K562 (cell line): ENCODE measurements at regions not wholly inside any gene's neighbourhood (a gene's known extent, or its start where the extent isn't known, plus 50 kb on each side); places are given as distances from the start of the nearest gene placed in this dataset.

Experiments
- ATAC-seq: fragments of 200-7000 bp; cut with Tn5 transposase; 3 replicates; pipeline ENCODE4 v1.9.1; 2020; ENCODE audit warnings: moderate library complexity
- BruUV-seq: library from RNA; stranded (reverse); fragments of 400-500 nt; replicated peaks from 2 replicates; lab custom pipeline; 2021; lab: Mats Ljungman, UMichigan
- CTCF ChIA-PET: fragments of 300-600 bp; formaldehyde crosslinking; extraction: SDS; loops from one replicate; lab custom pipeline; 2021; ENCODE audit warnings: low intra/inter-chr PET ratio; lab: Yijun Ruan, JAX
- POLR2A ChIA-PET: fragments of 300-600, 350-650 bp; sonication (Branson Sonifier 250); formaldehyde crosslinking; extraction: SDS; loops from one replicate; lab custom pipeline; 2021; ENCODE audit warnings: antibody characterized with exemption, inconsistent platforms; lab: Yijun Ruan, JAX
- DNase-seq, 4 experiments: peaks; one replicate each; pipeline versions ENCODE4 v3.0.0 to v3.0.0-alpha.2; 2011 to 2018; ENCODE audit warnings: low spot score in 3 of 4, mixed read lengths in 3 of 4; ENCODE audit errors: extremely low read depth in 1 of 4
- FAIRE-seq: peaks from 2 replicates; lab custom pipeline; 2011; peaks lifted over from hg19 to GRCh38; lab: Jason Lieb, UNC
- H2AFZ ChIP-seq: 2 replicates; pipeline ENCODE4 v1.6.0; 2011; ENCODE audit warnings: low read depth, low read length, control low read depth, inconsistent platforms
- H3K27ac ChIP-seq: fragments of 200-600 bp; 3 replicates; pipeline ENCODE4 v1.8.0; 2011; ENCODE audit warnings: low read depth, mild to moderate bottlenecking, control low read depth, inconsistent platforms, low read length, moderate library complexity, mixed read lengths; ENCODE audit errors: extremely low read depth
- H3K27me3 ChIP-seq, 2 experiments: fragments of 300-600 bp in 1 of 2; 2 replicates in 1 of 2; 3 replicates in 1 of 2; pipeline versions ENCODE4 v1.6.0 to v1.8.0; 2011; ENCODE audit warnings: inconsistent platforms in 2 of 2, low read length in 2 of 2, mild to moderate bottlenecking in 1 of 2, mixed read lengths in 1 of 2, moderate library complexity in 1 of 2; ENCODE audit not compliant: control insufficient read depth in 2 of 2, insufficient read depth in 2 of 2
- H3K36me3 ChIP-seq: fragments of 300-600 bp; 3 replicates; pipeline ENCODE4 v1.8.0; 2011; ENCODE audit warnings: mild to moderate bottlenecking, low read length, inconsistent platforms; ENCODE audit not compliant: control insufficient read depth, insufficient read depth
- H3K4me1 ChIP-seq, 2 experiments: fragments of 200-600 bp in 1 of 2; replicated peaks in 1 of 2; 2 replicates in 1 of 2; 3 replicates in 1 of 2; pipeline versions ENCODE4 v1.5.1 to v1.8.0; 2011; ENCODE audit warnings: inconsistent platforms in 2 of 2, low read length in 2 of 2, mild to moderate bottlenecking in 1 of 2, mixed read lengths in 1 of 2, moderate library complexity in 1 of 2; ENCODE audit not compliant: control insufficient read depth in 2 of 2, insufficient read depth in 2 of 2
- H3K4me2 ChIP-seq: 2 replicates; pipeline ENCODE4 v1.6.1; 2011; ENCODE audit warnings: low read length, control low read depth, inconsistent platforms, mixed read lengths; ENCODE audit not compliant: insufficient read depth
- H3K4me3 ChIP-seq: fragments of 200-600 bp; sonication (generic), shearing (Covaris generic); 2 replicates; pipeline ENCODE4 v1.5.1; 2016; ENCODE audit warnings: control low read depth, inconsistent platforms
- H3K79me2 ChIP-seq: fragments of 200-600 bp; 3 replicates; pipeline ENCODE4 v1.8.0; 2011; ENCODE audit warnings: low read length, inconsistent platforms; ENCODE audit not compliant: control insufficient read depth, insufficient read depth
- H3K9ac ChIP-seq, 2 experiments: 2 replicates each; pipeline versions ENCODE4 v1.6.0 to v1.6.1; 2011; ENCODE audit warnings: low read depth in 2 of 2, low read length in 2 of 2, control low read depth in 1 of 2, inconsistent platforms in 1 of 2, mild to moderate bottlenecking in 1 of 2, mixed read lengths in 1 of 2; ENCODE audit not compliant: insufficient read depth in 1 of 2
- H3K9me1 ChIP-seq: one replicate; pipeline ENCODE4 v1.6.0; 2011; ENCODE audit warnings: inconsistent platforms, mild to moderate bottlenecking, low read length, moderate library complexity; ENCODE audit not compliant: control insufficient read depth, insufficient read depth
- H3K9me3 ChIP-seq: replicated peaks from 2 replicates; pipeline ENCODE4 v1.5.1; 2011; ENCODE audit warnings: low read depth, low read length, inconsistent platforms; ENCODE audit not compliant: control insufficient read depth, insufficient read depth
- H4K20me1 ChIP-seq: replicated peaks from 2 replicates; pipeline ENCODE4 v1.6.1; 2011; ENCODE audit warnings: low read length, inconsistent platforms, mixed read lengths; ENCODE audit not compliant: control insufficient read depth, insufficient read depth
- ATF7 ChIP-seq: fragments of 450-650 bp; IDR thresholded peaks from 2 replicates; pipeline ENCODE4 v1.7.1; 2014; ENCODE audit warnings: mild to moderate bottlenecking, moderate library complexity
- ETS2 ChIP-seq: IDR thresholded peaks from 2 replicates; pipeline ENCODE4 v1.6.1; 2016; ENCODE audit warnings: borderline replicate concordance, missing genetic modification characterization, mild to moderate bottlenecking, moderate library complexity, missing compliant biosample characterization; ENCODE audit not compliant: poor library complexity, severe bottlenecking
- FOXP1 ChIP-seq: sonication (generic); formaldehyde crosslinking; IDR thresholded peaks from 2 replicates; pipeline ENCODE4 v1.8.0; 2022; ENCODE audit warnings: mild to moderate bottlenecking, missing genetic modification reagents
- GTF2A2 ChIP-seq: IDR thresholded peaks from 2 replicates; pipeline ENCODE4 v1.6.1; 2016; ENCODE audit warnings: mild to moderate bottlenecking, missing genetic modification characterization, missing compliant biosample characterization
- HLTF ChIP-seq: fragments of 450-650 bp; IDR thresholded peaks from 2 replicates; pipeline ENCODE4 v1.6.1; 2016
- HOXB6 ChIP-seq: fragments of 250-450 bp; sonication (Bioruptor Pico); IDR thresholded peaks from 2 replicates; pipeline ENCODE4 v1.5.1; 2022; ENCODE audit warnings: mild to moderate bottlenecking, borderline replicate concordance
- RHOXF2B ChIP-seq: fragments of 250-450 bp; sonication (Bioruptor Pico); conservative IDR thresholded peaks from 2 replicates; pipeline ENCODE4 v1.5.1; 2021
- SREBF2 ChIP-seq: sonication (generic); formaldehyde crosslinking; IDR thresholded peaks from 2 replicates; pipeline ENCODE4 v1.4.0; 2020; ENCODE audit warnings: mild to moderate bottlenecking, missing genetic modification reagents
- TGIF2 ChIP-seq: sonication (generic); formaldehyde crosslinking; IDR thresholded peaks from 2 replicates; pipeline ENCODE4 v1.8.1; 2022; ENCODE audit warnings: mild to moderate bottlenecking, missing genetic modification reagents, moderate library complexity
- ZNF830 ChIP-seq: fragments of 250-450 bp; sonication (Bioruptor Pico); IDR thresholded peaks from 2 replicates; pipeline ENCODE4 v1.5.0; 2021; ENCODE audit warnings: mild to moderate bottlenecking
- ZZZ3 ChIP-seq: fragments of 450-650 bp; IDR thresholded peaks from 2 replicates; pipeline ENCODE4 v1.6.1; 2016; ENCODE audit warnings: antibody characterized with exemption, mild to moderate bottlenecking, moderate library complexity
- in situ Hi-C: fragments of 300-500 bp; cut with MboI; formaldehyde crosslinking; loops from 4 replicates; pipeline ENCODE4 v1.15.0; 2018; ENCODE audit warnings: inconsistent platforms, mixed read lengths
- intact Hi-C: fragments of 100-400 bp; cut with micrococcal nuclease; formaldehyde crosslinking; loops from 2 replicates; pipeline ENCODE4 v1.14.2; 2022
- TF ChIP-seq, protein P1 (sequence below): sonication (generic); formaldehyde crosslinking; IDR thresholded peaks from 2 replicates; pipeline ENCODE4 v1.4.0; 2020; ENCODE audit warnings: mild to moderate bottlenecking, missing genetic modification reagents
- TF ChIP-seq, protein P2 (sequence below): sonication (generic); formaldehyde crosslinking; IDR thresholded peaks from 2 replicates; pipeline ENCODE4 v1.8.0; 2022; ENCODE audit warnings: missing genetic modification reagents, mild to moderate bottlenecking, moderate library complexity, borderline replicate concordance
- TF ChIP-seq, protein P3 (sequence below): fragments of 450-650 bp; IDR thresholded peaks from 2 replicates; pipeline ENCODE4 v1.7.1; 2018; ENCODE audit warnings: mild to moderate bottlenecking, low read depth; ENCODE audit not compliant: partially characterized antibody

DNA sequence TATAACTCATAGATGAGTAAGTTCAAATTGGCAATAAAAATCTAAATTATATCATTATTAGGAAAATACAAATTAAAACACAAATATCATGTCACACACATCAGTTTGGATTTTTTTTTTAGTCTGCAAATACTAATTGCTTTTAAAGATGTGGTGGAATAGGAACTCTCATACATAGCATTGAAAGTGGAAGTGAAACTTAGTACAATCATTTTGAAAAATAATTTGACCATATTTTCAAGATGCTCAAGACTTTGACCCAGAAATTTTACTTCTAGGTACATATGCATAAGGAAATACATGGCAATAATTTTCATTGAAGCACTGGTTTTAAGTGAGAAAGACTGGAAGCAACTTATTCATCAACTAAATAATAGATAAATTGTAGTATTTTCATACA, 147.5 kb upstream of the SMIM31 start:
- Histone ChIP-seq H3K79me2 (no peaks in the 10 kb centered on the region), H3K9me1 (no peaks in the 10 kb centered on the region), H3K4me1 (no peaks in the 10 kb centered on the region), H3K4me2 (no peak overlapping the region), H3K27me3 (no peaks in the 10 kb centered on the region), H3K4me3 (no peak overlapping the region), H3K9ac (no peak overlapping the region), H2AFZ (no peak overlapping the region), H4K20me1 (no peaks in the 10 kb centered on the region), H3K36me3 (no peaks in the 10 kb centered on the region), H3K9me3 (no peaks in the 10 kb centered on the region), H3K27ac (no peak overlapping the region)
- POLR2A ChIA-PET = no interaction called here
- intact Hi-C loops = no loop called here
- DNase-seq (no peak), ATAC-seq (no peak), FAIRE-seq (no peak)
- TF ChIP-seq TGIF2 = no peak
- no peak for TF ChIP-seq ATF7
- TF ChIP-seq HOXB6 (CRISPR knock-in tag) = no peak
- TF ChIP-seq, protein P1, sequence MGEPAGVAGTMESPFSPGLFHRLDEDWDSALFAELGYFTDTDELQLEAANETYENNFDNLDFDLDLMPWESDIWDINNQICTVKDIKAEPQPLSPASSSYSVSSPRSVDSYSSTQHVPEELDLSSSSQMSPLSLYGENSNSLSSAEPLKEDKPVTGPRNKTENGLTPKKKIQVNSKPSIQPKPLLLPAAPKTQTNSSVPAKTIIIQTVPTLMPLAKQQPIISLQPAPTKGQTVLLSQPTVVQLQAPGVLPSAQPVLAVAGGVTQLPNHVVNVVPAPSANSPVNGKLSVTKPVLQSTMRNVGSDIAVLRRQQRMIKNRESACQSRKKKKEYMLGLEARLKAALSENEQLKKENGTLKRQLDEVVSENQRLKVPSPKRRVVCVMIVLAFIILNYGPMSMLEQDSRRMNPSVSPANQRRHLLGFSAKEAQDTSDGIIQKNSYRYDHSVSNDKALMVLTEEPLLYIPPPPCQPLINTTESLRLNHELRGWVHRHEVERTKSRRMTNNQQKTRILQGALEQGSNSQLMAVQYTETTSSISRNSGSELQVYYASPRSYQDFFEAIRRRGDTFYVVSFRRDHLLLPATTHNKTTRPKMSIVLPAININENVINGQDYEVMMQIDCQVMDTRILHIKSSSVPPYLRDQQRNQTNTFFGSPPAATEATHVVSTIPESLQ (CRISPR knock-in tag) = no peak
- no peak for TF ChIP-seq ETS2 (tag)
- TF ChIP-seq, protein P2, sequence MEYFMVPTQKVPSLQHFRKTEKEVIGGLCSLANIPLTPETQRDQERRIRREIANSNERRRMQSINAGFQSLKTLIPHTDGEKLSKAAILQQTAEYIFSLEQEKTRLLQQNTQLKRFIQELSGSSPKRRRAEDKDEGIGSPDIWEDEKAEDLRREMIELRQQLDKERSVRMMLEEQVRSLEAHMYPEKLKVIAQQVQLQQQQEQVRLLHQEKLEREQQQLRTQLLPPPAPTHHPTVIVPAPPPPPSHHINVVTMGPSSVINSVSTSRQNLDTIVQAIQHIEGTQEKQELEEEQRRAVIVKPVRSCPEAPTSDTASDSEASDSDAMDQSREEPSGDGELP (CRISPR knock-in tag) = no peak
- no peak for TF ChIP-seq GTF2A2
- TF ChIP-seq SREBF2 = no peak
- TF ChIP-seq, protein P3, sequence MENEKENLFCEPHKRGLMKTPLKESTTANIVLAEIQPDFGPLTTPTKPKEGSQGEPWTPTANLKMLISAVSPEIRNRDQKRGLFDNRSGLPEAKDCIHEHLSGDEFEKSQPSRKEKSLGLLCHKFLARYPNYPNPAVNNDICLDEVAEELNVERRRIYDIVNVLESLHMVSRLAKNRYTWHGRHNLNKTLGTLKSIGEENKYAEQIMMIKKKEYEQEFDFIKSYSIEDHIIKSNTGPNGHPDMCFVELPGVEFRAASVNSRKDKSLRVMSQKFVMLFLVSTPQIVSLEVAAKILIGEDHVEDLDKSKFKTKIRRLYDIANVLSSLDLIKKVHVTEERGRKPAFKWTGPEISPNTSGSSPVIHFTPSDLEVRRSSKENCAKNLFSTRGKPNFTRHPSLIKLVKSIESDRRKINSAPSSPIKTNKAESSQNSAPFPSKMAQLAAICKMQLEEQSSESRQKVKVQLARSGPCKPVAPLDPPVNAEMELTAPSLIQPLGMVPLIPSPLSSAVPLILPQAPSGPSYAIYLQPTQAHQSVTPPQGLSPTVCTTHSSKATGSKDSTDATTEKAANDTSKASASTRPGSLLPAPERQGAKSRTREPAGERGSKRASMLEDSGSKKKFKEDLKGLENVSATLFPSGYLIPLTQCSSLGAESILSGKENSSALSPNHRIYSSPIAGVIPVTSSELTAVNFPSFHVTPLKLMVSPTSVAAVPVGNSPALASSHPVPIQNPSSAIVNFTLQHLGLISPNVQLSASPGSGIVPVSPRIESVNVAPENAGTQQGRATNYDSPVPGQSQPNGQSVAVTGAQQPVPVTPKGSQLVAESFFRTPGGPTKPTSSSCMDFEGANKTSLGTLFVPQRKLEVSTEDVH = no peak
- no peak for TF ChIP-seq RHOXF2B
- no peak for TF ChIP-seq ZNF830 (CRISPR knock-in tag)
- no peak for TF ChIP-seq ZZZ3
- no peak for TF ChIP-seq FOXP1 (CRISPR knock-in tag)
- no peak for TF ChIP-seq HLTF
- no TSS peak for BruUV-seq
- CTCF ChIA-PET = no interaction called here
- in situ Hi-C loops = no loop called here
